ENCODE measurements at regions not wholly inside any gene's neighbourhood (a gene's known extent, or its start where the extent isn't known, plus 50 kb on each side); places are given as distances from the start of the nearest gene placed in this dataset.
A peak's percentile ranks its signal among the peaks of the same experiment; 100 is the strongest.
"Not testable (repeated sequence)": the region's sequence is repeated elsewhere in the genome, so short reads cannot be mapped to it uniquely, and the experiment has no call there.

GRCh38 chr7:29723127-29723526, 83.2 kb upstream of the WIPF3 start:
- DNase-seq = peak; percentile 96

- peak; percentile 67 for DNase-seq
These were observed 82.7 kb upstream of the WIPF3 start for GRCh38 chr7:29723599-29723998.

- not testable (repeated sequence) for DNase-seq
These were observed 76.7 kb upstream of the WIPF3 start for GRCh38 chr7:29729534-29730165.

GRCh38 chr7:29734246-29734731, 72.0 kb upstream of the WIPF3 start:
- no peak for DNase-seq

- not testable (repeated sequence) for DNase-seq
These were observed 58.6 kb upstream of the WIPF3 start for GRCh38 chr7:29747645-29748245.

GRCh38 chr7:29748286-29749099, 57.8 kb upstream of the WIPF3 start:
- no peak for DNase-seq

- DNase-seq = peak; percentile 87
These were observed 56.5 kb upstream of the WIPF3 start for GRCh38 chr7:29749701-29750321.

- peak; percentile 59 for DNase-seq
These were observed 55.9 kb upstream of the WIPF3 start for GRCh38 chr7:29750373-29750940.

GRCh38 chr7:29751012-29751411, 55.3 kb upstream of the WIPF3 start:
- not testable (repeated sequence) for DNase-seq

- DNase-seq = no peak
These were observed 51.3 kb upstream of the WIPF3 start for GRCh38 chr7:29754874-29755490.
